ENCODE measurements at regions not wholly inside any gene's neighbourhood (a gene's known extent, or its start where the extent isn't known, plus 50 kb on each side); places are given as distances from the start of the nearest gene placed in this dataset.

DNA sequence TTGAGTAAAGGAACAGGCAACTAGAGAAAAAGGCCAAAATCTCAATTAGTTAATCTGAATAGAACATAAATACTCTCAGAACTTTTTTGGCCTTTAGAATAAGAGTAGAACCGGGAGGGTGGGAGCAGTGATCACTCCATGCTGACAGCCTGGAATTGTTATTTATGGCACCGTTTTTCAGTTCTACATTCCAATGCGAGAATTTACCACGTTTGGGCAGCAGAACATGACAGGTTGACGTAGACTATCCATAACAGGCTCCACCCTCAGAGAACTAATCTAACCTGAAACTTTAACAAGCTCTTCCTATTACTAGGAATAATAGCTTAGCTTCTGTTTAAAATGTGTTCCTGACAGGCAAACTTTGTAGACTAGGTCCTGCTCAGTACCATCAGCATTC is 379.1 kb downstream of the SEC23A start:
- no peaks in the 10 kb centered on the region for H3K9me3 ChIP-seq (replicated peaks; ENCODE audit: control insufficient read depth, insufficient read depth, low read depth, low read length)
- H3K4me3 ChIP-seq: no peak overlapping the region
- H2AFZ ChIP-seq (ENCODE audit: low read depth, low read length): no peak overlapping the region
- no peak for FAIRE-seq
- no peak for DNase-seq (ENCODE audit: extremely low read depth in 1 of 4, low spot score in 3 of 4)
- no peak overlapping the region for H3K4me2 ChIP-seq (ENCODE audit: insufficient read depth, low read length)
- intact Hi-C loops (cut with micrococcal nuclease) (loop anchor here (2.0 kb wide), 1 partner anchor 291 kb away; no protein-coding TSS in a partner anchor), in situ Hi-C loops (cut with MboI) (loop anchor here (25.0 kb wide), 1 partner anchor 288 kb away; no protein-coding TSS in a partner anchor)
- H4K20me1 ChIP-seq (replicated peaks; ENCODE audit: control insufficient read depth, insufficient read depth, low read length): no peaks in the 10 kb centered on the region
- no peak overlapping the region for H3K9ac ChIP-seq (ENCODE audit: insufficient read depth in 1 of 2, low read depth in 2 of 2, low read length in 2 of 2)
- WGBS (ENCODE audit: insufficient coverage, low coverage, missing lambda C conversion rate): 2% methylated on average over 4 of the region's 5 CpGs
- no peak overlapping the region for H3K27ac ChIP-seq (ENCODE audit: extremely low read depth, low read depth, low read length)
- ChIA-PET CTCF (ENCODE audit: low intra/inter-chr PET ratio) (no interaction called here), POLR2A (no interaction called here)
- no peaks in the 10 kb centered on the region for H3K36me3 ChIP-seq (ENCODE audit: control insufficient read depth, insufficient read depth, low read length)
- no peak for ATAC-seq
- H3K79me2 ChIP-seq (ENCODE audit: control insufficient read depth, insufficient read depth, low read length): no peaks in the 10 kb centered on the region
- BruUV-seq (replicated peaks): no TSS peak
- H3K9me1 ChIP-seq (ENCODE audit: control insufficient read depth, insufficient read depth, low read length): no peaks in the 10 kb centered on the region
- H3K4me1 ChIP-seq (replicated peaks in 1 of 2; ENCODE audit: control insufficient read depth in 2 of 2, insufficient read depth in 2 of 2, low read length in 2 of 2): no peaks in the 10 kb centered on the region
- H3K27me3 ChIP-seq (ENCODE audit: control insufficient read depth in 2 of 2, insufficient read depth in 2 of 2, low read length in 2 of 2): no peaks in the 10 kb centered on the region
- TF ChIP-seq NCOA1 (IDR thresholded peaks at IDR 0.05; ENCODE audit: low read depth) (no peak), NFE2L1 (tag; IDR thresholded peaks at IDR 0.05; ENCODE audit: borderline replicate concordance, low read depth) (no peak), CSDE1 (IDR thresholded peaks at IDR 0.05) (no peak), GTF2A2 (tag; IDR thresholded peaks at IDR 0.05) (no peak), ILF3 (IDR thresholded peaks at IDR 0.05; ENCODE audit: borderline replicate concordance) (no peak), KDM4B (IDR thresholded peaks at IDR 0.05; ENCODE audit: borderline replicate concordance in 2 of 2, low read depth in 1 of 2) (no peak), GTF2E2 (tag; IDR thresholded peaks at IDR 0.05) (no peak), HNRNPH1 (optimal IDR thresholded peaks at IDR 0.05; ENCODE audit: low read depth, low read length) (no peak), MXI1 (IDR thresholded peaks at IDR 0.05; ENCODE audit: low read depth, low read length) (no peak), RBM34 (IDR thresholded peaks at IDR 0.05; ENCODE audit: borderline replicate concordance, insufficient read depth, low read length) (no peak), ZNF444 (CRISPR knock-in tag; IDR thresholded peaks at IDR 0.05) (no peak), ZNF274 (IDR thresholded peaks at IDR 0.05; ENCODE audit: borderline replicate concordance, low read depth, low read length) (no peak), IRF2 (CRISPR knock-in tag; IDR thresholded peaks at IDR 0.05) (no peak), L3MBTL2 (IDR thresholded peaks at IDR 0.05) (no peak), RFX1 (IDR thresholded peaks at IDR 0.05) (no peak)
- TF ChIP-seq, protein P1, sequence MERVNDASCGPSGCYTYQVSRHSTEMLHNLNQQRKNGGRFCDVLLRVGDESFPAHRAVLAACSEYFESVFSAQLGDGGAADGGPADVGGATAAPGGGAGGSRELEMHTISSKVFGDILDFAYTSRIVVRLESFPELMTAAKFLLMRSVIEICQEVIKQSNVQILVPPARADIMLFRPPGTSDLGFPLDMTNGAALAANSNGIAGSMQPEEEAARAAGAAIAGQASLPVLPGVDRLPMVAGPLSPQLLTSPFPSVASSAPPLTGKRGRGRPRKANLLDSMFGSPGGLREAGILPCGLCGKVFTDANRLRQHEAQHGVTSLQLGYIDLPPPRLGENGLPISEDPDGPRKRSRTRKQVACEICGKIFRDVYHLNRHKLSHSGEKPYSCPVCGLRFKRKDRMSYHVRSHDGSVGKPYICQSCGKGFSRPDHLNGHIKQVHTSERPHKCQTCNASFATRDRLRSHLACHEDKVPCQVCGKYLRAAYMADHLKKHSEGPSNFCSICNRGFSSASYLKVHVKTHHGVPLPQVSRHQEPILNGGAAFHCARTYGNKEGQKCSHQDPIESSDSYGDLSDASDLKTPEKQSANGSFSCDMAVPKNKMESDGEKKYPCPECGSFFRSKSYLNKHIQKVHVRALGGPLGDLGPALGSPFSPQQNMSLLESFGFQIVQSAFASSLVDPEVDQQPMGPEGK (CRISPR knock-in tag; IDR thresholded peaks at IDR 0.05; ENCODE audit: borderline replicate concordance): no peak
- TF ChIP-seq, protein P2, sequence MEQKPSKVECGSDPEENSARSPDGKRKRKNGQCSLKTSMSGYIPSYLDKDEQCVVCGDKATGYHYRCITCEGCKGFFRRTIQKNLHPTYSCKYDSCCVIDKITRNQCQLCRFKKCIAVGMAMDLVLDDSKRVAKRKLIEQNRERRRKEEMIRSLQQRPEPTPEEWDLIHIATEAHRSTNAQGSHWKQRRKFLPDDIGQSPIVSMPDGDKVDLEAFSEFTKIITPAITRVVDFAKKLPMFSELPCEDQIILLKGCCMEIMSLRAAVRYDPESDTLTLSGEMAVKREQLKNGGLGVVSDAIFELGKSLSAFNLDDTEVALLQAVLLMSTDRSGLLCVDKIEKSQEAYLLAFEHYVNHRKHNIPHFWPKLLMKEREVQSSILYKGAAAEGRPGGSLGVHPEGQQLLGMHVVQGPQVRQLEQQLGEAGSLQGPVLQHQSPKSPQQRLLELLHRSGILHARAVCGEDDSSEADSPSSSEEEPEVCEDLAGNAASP (IDR thresholded peaks at IDR 0.05): no peak
- TF ChIP-seq, protein P3, sequence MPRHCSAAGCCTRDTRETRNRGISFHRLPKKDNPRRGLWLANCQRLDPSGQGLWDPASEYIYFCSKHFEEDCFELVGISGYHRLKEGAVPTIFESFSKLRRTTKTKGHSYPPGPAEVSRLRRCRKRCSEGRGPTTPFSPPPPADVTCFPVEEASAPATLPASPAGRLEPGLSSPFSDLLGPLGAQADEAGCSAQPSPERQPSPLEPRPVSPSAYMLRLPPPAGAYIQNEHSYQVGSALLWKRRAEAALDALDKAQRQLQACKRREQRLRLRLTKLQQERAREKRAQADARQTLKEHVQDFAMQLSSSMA (CRISPR knock-in tag; IDR thresholded peaks at IDR 0.05): no peak
- TF ChIP-seq, protein P4, sequence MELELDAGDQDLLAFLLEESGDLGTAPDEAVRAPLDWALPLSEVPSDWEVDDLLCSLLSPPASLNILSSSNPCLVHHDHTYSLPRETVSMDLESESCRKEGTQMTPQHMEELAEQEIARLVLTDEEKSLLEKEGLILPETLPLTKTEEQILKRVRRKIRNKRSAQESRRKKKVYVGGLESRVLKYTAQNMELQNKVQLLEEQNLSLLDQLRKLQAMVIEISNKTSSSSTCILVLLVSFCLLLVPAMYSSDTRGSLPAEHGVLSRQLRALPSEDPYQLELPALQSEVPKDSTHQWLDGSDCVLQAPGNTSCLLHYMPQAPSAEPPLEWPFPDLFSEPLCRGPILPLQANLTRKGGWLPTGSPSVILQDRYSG (tag; conservative IDR thresholded peaks at IDR 0.05; ENCODE audit: low read depth): no peak
